ENCODE measurements at regions not wholly inside any gene's neighbourhood (a gene's known extent, or its start where the extent isn't known, plus 50 kb on each side); places are given as distances from the start of the nearest gene placed in this dataset.

DNA sequence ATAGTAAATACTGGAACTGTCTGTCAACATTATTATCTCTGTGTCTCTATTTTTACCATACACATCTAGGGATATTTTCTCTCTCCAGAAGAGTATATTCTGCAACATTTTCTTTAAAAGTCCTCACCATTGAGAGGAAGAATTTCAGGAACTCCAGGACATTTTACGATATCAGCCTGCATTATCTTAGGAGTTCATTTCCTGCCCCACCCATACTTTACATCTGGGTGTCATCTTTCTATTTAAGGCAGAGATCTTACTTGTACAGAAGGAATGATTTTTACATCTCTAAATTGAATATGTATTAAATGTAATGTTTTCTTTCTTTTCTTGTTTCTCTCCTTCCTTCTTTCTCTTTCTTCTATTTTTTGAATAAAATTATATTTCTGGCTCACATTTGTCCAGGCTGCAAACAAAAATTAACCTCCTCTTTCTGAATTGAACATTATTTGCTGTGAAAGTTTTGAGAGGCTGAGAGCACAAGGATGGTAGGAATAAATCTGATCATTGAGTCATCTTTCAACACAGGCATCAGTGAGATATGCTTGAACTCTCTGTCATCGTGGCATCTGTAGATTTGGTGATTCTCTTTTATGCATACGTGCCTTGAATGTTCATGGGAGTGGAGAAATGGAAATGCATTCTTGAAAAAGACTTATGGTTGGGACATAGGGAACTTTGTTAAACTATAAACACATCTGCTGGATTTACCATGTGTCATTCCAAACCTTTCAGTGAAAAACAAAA, 753.6 kb downstream of the SLC16A7 start:
- Histone ChIP-seq H3K9me3 (no peaks in the 10 kb centered on the region), H3K4me3 (ENCODE audit: low read depth in 1 of 2, low read length in 1 of 2) (no peak overlapping the region), H3K27ac (no peak overlapping the region), H3K4me1 (ENCODE audit: control insufficient read depth in 1 of 2, insufficient read depth in 1 of 2, low read depth in 1 of 2, low read length in 1 of 2) (no peaks in the 10 kb centered on the region), H3K36me3 (no peaks in the 10 kb centered on the region), H3K27me3 (no peaks in the 10 kb centered on the region)
- no peak for TF ChIP-seq CTCF (IDR thresholded peaks at IDR 0.05)

GRCh38 chr12:60387356-60387755, 791.5 kb downstream of the SLC16A7 start:
- TF ChIP-seq CTCF (IDR thresholded peaks at IDR 0.05) = no peak
- Histone ChIP-seq H3K4me3 (ENCODE audit: low read depth in 1 of 2, low read length in 1 of 2) (no peak overlapping the region), H3K4me1 (ENCODE audit: control insufficient read depth in 1 of 2, insufficient read depth in 1 of 2, low read depth in 1 of 2, low read length in 1 of 2) (no peaks in the 10 kb centered on the region), H3K9me3 (no peaks in the 10 kb centered on the region), H3K36me3 (no peaks in the 10 kb centered on the region), H3K27ac (no peak overlapping the region), H3K27me3 (no peaks in the 10 kb centered on the region)

DNA sequence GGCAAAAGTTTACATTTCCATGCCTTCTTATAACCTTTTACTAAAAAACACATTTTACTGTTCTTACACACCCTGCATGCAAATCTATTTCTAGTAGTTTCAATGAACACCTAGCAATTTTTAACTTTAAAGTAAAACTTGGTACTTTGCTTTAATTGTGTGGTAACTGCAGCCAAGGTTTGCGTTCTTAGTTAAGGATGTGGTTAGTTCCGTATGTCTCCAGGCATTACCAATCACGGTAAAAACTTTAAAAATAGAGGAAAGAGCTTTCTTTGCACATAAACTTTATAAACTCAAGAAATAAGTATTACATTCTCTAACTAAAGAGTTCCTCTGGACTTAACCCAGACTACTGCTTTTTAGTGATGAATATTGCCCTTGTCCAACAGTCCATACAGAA, 795.2 kb downstream of the SLC16A7 start:
- no peak overlapping the region for H3K27ac ChIP-seq
- TF ChIP-seq CTCF (IDR thresholded peaks at IDR 0.05) = no peak
- no peaks in the 10 kb centered on the region for H3K27me3 ChIP-seq
- no peaks in the 10 kb centered on the region for H3K4me1 ChIP-seq (ENCODE audit: control insufficient read depth in 1 of 2, insufficient read depth in 1 of 2, low read depth in 1 of 2, low read length in 1 of 2)
- no peak overlapping the region for H3K4me3 ChIP-seq (ENCODE audit: low read depth in 1 of 2, low read length in 1 of 2)
- H3K36me3 ChIP-seq = no peaks in the 10 kb centered on the region
- H3K9me3 ChIP-seq = no peaks in the 10 kb centered on the region

DNA sequence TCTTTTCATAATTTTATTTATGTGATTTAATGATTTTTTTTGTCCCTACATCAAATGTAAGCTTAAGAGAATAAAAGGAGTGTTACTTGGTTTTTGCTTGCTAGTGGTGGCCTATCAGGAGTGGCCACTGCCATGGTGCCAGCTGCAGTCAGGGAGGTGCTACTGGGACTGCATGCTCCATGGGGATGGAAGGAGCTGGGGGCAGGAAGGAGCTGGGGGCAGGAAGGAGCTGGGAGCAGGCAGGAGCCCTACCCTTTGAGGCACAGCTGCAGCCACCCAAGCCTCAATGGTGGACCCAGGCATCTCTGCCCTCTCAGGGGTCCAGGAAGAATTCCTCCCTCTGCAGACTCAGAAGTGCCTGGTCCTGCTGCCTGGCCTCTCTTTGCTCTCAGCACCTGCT, 796.0 kb downstream of the SLC16A7 start:
- H3K27me3 ChIP-seq = no peaks in the 10 kb centered on the region
- H3K4me1 ChIP-seq (ENCODE audit: control insufficient read depth in 1 of 2, insufficient read depth in 1 of 2, low read depth in 1 of 2, low read length in 1 of 2) = no peaks in the 10 kb centered on the region
- H3K27ac ChIP-seq = no peak overlapping the region
- no peaks in the 10 kb centered on the region for H3K9me3 ChIP-seq
- no peak for TF ChIP-seq CTCF (IDR thresholded peaks at IDR 0.05)
- H3K4me3 ChIP-seq (ENCODE audit: low read depth in 1 of 2, low read length in 1 of 2) = no peak overlapping the region
- no peaks in the 10 kb centered on the region for H3K36me3 ChIP-seq

DNA sequence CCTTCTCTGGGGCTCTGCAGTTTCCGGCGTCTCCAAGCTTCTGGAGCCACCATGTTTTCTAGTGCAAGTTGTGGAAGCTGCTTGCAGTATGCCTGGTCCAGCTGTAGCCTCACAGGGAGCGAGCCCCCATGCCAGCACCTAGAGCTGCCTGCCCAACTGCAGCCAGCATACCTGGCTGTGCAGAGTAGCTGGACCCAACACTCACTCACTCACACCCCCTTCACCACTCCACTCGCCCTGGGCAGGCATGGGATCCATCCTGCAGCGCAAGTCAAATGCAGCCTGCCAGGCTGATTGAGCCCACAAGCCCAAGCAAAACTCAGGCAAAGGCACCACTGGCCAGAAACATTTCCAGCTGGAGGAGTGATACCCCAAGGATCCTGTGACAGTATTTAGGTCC, 797.3 kb downstream of the SLC16A7 start:
- Histone ChIP-seq H3K4me1 (ENCODE audit: control insufficient read depth in 1 of 2, insufficient read depth in 1 of 2, low read depth in 1 of 2, low read length in 1 of 2) (no peaks in the 10 kb centered on the region), H3K4me3 (ENCODE audit: low read depth in 1 of 2, low read length in 1 of 2) (no peak overlapping the region), H3K27me3 (no peaks in the 10 kb centered on the region), H3K27ac (no peak overlapping the region), H3K9me3 (no peaks in the 10 kb centered on the region), H3K36me3 (no peaks in the 10 kb centered on the region)
- no peak for TF ChIP-seq CTCF (IDR thresholded peaks at IDR 0.05)

Measured in neutrophil (primary cell).